ENCODE measurements at regions not wholly inside any gene's neighbourhood (a gene's known extent, or its start where the extent isn't known, plus 50 kb on each side); places are given as distances from the start of the nearest gene placed in this dataset.

GRCh38 chr5:92455011-92455410, 1071.9 kb upstream of the ARRDC3 start:
- DNase-seq: no peak

- DNase-seq: no peak
Observed at GRCh38 chr5:92444888-92445287, 1061.8 kb upstream of the ARRDC3 start.

- DNase-seq: no peak
Observed at GRCh38 chr5:92435781-92436180, 1052.7 kb upstream of the ARRDC3 start.

GRCh38 chr5:92429646-92430045, 1046.5 kb upstream of the ARRDC3 start:
- no peak for DNase-seq

- no peak for DNase-seq
Observed at GRCh38 chr5:92428415-92428814, 1045.3 kb upstream of the ARRDC3 start.

- DNase-seq: no peak
Observed at GRCh38 chr5:92424785-92425426, 1041.8 kb upstream of the ARRDC3 start.

GRCh38 chr5:92421942-92422341, 1038.8 kb upstream of the ARRDC3 start:
- DNase-seq: no peak

- DNase-seq: no peak
Observed at GRCh38 chr5:92421196-92421595, 1038.1 kb upstream of the ARRDC3 start.

- DNase-seq: no peak
Observed at GRCh38 chr5:92419261-92419660, 1036.1 kb upstream of the ARRDC3 start.

GRCh38 chr5:92418341-92418740, 1035.2 kb upstream of the ARRDC3 start:
- no peak for DNase-seq

GRCh38 chr5:92409134-92409533, 1026.0 kb upstream of the ARRDC3 start:
- no peak for DNase-seq

GRCh38 chr5:92402956-92403702, 1020.0 kb upstream of the ARRDC3 start:
- no peak for DNase-seq

- no peak for DNase-seq
Observed at GRCh38 chr5:92402045-92402444, 1018.9 kb upstream of the ARRDC3 start.

GRCh38 chr5:92401492-92401891, 1018.4 kb upstream of the ARRDC3 start:
- no peak for DNase-seq

- DNase-seq: no peak
Observed at GRCh38 chr5:92394936-92395335, 1011.8 kb upstream of the ARRDC3 start.

GRCh38 chr5:92390657-92391056, 1007.5 kb upstream of the ARRDC3 start:
- no peak for DNase-seq

- no peak for DNase-seq
Observed at GRCh38 chr5:92380069-92380770, 997.1 kb upstream of the ARRDC3 start.

- no peak for DNase-seq
Observed at GRCh38 chr5:92378966-92379611, 996.0 kb upstream of the ARRDC3 start.

GRCh38 chr5:92374859-92375258, 991.7 kb upstream of the ARRDC3 start:
- no peak for DNase-seq

GRCh38 chr5:92372766-92373165, 989.6 kb upstream of the ARRDC3 start:
- no peak for DNase-seq

- no peak for DNase-seq
Observed at GRCh38 chr5:92371889-92372235, 988.7 kb upstream of the ARRDC3 start.

- DNase-seq: no peak
Observed at GRCh38 chr5:92371171-92371888, 988.2 kb upstream of the ARRDC3 start.

- DNase-seq: no peak
Observed at GRCh38 chr5:92370032-92370431, 986.9 kb upstream of the ARRDC3 start.
